ENCODE measurements at regions not wholly inside any gene's neighbourhood (a gene's known extent, or its start where the extent isn't known, plus 50 kb on each side); places are given as distances from the start of the nearest gene placed in this dataset.
A peak's percentile ranks its signal among the peaks of the same experiment; 100 is the strongest.
"Not testable (repeated sequence)": the region's sequence is repeated elsewhere in the genome, so short reads cannot be mapped to it uniquely, and the experiment has no call there.

DNA sequence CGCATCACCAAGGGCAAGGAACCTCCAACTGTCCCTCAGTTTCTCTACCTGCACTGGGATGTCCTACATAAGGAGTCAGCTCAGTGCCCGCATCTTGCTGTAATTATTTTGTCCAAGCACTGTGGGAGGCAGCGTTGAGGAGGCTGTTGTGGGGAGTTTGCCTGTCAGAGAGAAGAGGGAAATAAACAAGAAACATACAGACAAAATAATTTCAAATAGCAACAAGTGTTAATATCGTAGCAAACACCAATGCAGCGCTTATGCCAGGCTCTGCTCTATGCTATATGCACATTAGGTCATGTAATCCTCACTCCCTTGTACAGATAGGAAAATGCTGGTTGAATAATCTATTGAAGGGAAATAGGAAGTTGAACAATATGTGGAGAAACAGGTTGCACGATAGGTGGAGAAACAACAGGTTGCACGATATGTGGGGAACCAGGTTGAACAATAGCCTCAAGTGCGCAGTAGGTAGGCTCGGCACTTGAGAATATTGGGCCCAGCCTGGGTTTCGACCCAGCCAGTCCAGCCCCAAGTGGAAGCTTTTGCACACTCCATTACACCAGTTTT is 91.2 kb upstream of the SIRPA start:
- Histone ChIP-seq H3K27me3 (ENCODE audit: control insufficient read depth, insufficient read depth, low read length) (no peaks in the 10 kb centered on the region), H3K36me3 (ENCODE audit: control insufficient read depth, insufficient read depth, low read length) (no peaks in the 10 kb centered on the region)

DNA sequence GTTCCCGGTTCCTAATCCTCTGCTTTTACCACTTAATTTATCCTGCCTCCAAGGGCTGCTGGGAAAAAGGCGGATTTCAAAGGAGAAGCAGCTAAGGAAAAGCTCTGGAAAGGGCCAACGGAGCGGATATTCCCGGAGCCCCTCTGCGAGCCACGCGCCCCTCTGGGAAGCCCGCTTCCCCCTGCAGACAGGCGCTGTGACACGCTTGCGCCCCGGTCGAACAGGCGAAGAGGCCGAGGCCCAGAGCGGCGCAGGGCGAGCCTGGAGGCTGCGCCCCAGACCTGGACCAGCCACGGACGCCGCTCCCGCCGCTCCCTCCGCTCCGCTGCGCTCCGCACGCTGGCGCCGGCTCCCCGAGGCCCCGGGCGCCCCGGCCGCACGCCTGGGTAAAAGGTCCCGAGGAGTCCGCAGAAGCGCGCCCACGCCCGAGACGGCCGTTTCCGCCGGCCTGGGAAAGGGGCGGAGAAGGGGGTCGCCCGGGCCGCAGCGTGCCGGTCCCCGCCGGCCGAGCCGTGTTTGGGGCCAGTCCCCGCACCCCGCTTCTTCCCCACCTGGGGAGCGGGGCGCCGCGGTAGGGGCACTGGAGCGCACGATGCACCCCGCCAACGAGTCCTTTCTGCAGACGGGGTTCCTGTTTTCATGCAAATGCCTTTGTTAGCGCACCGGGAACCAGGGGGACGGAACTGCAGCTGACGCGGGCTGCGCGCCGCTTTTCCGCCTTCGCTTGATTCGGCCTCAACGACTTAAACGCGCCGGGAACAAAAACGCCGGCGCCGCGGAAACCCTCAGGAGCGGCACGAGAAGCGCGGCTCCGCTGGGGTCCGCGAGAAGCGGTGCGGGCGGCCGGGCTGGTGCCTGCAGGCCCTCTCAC is 91.9 kb upstream of the SIRPA start:
- peaks cover 3% of the 10 kb centered on the region for H3K4me1 ChIP-seq (ENCODE audit: control insufficient read depth, insufficient read depth, low read length)
- no peaks in the 10 kb centered on the region for H3K27me3 ChIP-seq (ENCODE audit: control insufficient read depth, insufficient read depth, low read length)
- peak overlapping the region; percentile 68 for H3K4me3 ChIP-seq (ENCODE audit: low read length)
- H3K27ac ChIP-seq (ENCODE audit: low read depth, low read length): peak overlapping the region; percentile 33
- H3K9ac ChIP-seq (ENCODE audit: low read length): no peak overlapping the region
- H3K36me3 ChIP-seq (ENCODE audit: control insufficient read depth, insufficient read depth, low read length): no peaks in the 10 kb centered on the region

More for the DNA sequence above, 91.2 kb upstream of the SIRPA start:
- Histone ChIP-seq H3K4me1 (ENCODE audit: control insufficient read depth, insufficient read depth, low read length) (peaks cover 3% of the 10 kb centered on the region), H3K27ac (ENCODE audit: low read depth, low read length) (peak overlapping the region; percentile 33), H3K9ac (ENCODE audit: low read length) (no peak overlapping the region), H3K4me3 (ENCODE audit: low read length) (peak overlapping the region; percentile 68)

DNA sequence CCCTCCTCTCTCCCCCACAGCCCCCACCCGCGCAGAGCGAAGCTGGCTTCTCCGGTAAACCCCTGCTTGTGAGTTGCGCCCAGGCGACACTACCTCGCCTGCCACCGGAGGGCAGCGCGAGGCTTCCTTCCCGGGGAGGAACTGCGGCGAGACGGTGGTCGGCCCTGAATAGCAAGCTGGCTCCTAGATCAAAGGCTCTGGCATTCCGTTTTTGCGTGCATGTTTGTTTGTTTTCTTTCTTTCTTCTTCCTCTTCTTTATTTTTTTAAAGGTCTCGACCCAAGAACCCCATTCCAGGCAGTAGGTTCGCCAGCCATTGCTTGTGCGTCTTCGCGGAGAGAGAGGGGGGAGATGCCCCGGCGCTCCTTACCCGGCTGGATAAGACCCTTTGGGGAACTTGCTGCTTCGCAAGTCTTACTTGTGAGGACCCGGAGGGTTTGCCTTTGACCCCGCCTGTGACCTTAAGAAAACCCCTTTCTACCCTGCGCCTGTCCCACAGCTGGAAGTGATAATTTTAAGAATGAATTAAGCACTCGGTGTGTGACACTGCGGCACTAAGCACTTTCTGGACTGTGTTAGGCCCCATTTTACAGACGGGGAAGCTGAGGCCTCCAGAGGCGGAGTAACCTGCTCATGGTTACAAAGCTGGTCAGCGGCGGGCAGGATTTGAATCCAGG is 92.7 kb upstream of the SIRPA start:
- Histone ChIP-seq H3K27me3 (ENCODE audit: control insufficient read depth, insufficient read depth, low read length) (no peaks in the 10 kb centered on the region), H3K9ac (ENCODE audit: low read length) (no peak overlapping the region), H3K36me3 (ENCODE audit: control insufficient read depth, insufficient read depth, low read length) (no peaks in the 10 kb centered on the region), H3K4me1 (ENCODE audit: control insufficient read depth, insufficient read depth, low read length) (peaks cover 3% of the 10 kb centered on the region), H3K4me3 (ENCODE audit: low read length) (peak overlapping the region; percentile 68), H3K27ac (ENCODE audit: low read depth, low read length) (no peak overlapping the region)

DNA sequence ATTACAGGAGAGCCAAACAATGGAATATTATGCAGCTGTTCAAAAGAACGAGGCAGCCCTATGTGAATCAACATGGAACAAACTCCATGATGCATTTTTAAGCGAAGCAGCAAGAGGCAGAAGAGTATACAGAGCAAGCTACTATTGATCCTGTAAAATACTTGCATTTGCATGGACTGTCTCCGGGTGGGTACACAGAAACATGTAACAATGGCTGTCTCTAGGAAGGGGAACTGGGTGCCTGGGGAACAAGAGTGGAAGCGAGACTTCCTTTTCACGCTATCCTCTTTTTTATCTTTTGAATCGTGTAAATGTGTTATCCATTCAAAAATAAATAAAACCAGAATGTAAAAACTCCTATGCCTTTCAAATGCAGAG is 93.3 kb upstream of the SIRPA start:
- H3K4me3 ChIP-seq (ENCODE audit: low read length): peak overlapping the region; percentile 68
- H3K9ac ChIP-seq (ENCODE audit: low read length): no peak overlapping the region
- peaks cover 3% of the 10 kb centered on the region for H3K4me1 ChIP-seq (ENCODE audit: control insufficient read depth, insufficient read depth, low read length)
- no peaks in the 10 kb centered on the region for H3K27me3 ChIP-seq (ENCODE audit: control insufficient read depth, insufficient read depth, low read length)
- H3K36me3 ChIP-seq (ENCODE audit: control insufficient read depth, insufficient read depth, low read length): no peaks in the 10 kb centered on the region
- no peak overlapping the region for H3K27ac ChIP-seq (ENCODE audit: low read depth, low read length)

DNA sequence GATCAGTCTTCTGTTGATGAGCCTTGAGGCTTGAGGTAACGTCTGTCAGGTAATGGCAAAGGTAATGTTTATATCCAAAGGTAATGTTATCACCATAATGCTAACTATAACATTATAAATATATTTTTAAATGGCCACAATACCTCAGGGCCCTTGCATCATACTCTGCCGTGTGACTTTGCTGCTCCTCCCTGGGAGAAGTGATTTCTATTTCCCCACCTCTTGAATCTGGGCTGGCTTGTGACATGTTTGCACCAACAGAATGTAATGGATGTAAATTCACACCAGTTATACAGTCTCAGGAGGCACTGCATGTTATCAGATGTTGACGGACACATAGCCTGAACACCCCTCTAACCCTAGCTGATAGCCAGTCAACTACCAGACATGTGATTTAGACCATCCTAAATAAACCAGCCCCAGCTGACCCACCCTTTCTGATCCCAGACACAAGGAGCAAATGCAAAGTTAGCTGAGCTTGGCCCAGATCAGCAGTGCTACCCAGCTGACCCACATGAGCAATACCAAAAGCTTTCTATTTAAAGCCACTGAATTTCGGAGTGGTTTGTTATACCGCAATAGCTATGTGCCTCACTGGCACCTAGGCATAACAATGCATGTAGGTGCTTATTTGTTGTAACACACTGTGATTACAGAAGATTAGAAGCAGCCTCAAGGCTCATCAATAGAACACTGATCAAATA is 93.8 kb upstream of the SIRPA start:
- H3K4me1 ChIP-seq (ENCODE audit: control insufficient read depth, insufficient read depth, low read length): peaks cover 3% of the 10 kb centered on the region
- H3K27ac ChIP-seq (ENCODE audit: low read depth, low read length): no peak overlapping the region
- no peak overlapping the region for H3K9ac ChIP-seq (ENCODE audit: low read length)
- H3K27me3 ChIP-seq (ENCODE audit: control insufficient read depth, insufficient read depth, low read length): no peaks in the 10 kb centered on the region
- no peaks in the 10 kb centered on the region for H3K36me3 ChIP-seq (ENCODE audit: control insufficient read depth, insufficient read depth, low read length)
- no peak overlapping the region for H3K4me3 ChIP-seq (ENCODE audit: low read length)

DNA sequence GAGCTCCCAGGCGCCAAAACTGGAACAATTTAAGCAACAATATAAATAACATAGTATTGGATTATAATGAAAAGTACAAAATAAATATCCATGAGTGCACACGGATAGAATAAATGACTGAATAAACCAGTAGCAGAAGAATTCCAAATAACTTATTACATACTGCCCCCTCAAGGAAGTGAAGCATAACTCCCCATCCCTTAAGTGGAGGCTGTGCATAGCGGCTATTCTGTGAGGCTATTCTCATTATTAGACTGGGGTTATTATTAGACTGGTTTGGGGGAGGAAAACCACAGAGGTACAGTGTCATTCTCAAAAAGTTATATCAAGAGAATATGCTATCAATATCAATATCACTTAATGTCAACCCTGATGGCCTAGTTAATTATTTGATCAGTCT is 94.4 kb upstream of the SIRPA start:
- Histone ChIP-seq H3K27ac (ENCODE audit: low read depth, low read length) (no peak overlapping the region), H3K27me3 (ENCODE audit: control insufficient read depth, insufficient read depth, low read length) (no peaks in the 10 kb centered on the region), H3K9ac (ENCODE audit: low read length) (no peak overlapping the region), H3K4me1 (ENCODE audit: control insufficient read depth, insufficient read depth, low read length) (peaks cover 3% of the 10 kb centered on the region), H3K36me3 (ENCODE audit: control insufficient read depth, insufficient read depth, low read length) (no peaks in the 10 kb centered on the region), H3K4me3 (ENCODE audit: low read length) (no peak overlapping the region)

DNA sequence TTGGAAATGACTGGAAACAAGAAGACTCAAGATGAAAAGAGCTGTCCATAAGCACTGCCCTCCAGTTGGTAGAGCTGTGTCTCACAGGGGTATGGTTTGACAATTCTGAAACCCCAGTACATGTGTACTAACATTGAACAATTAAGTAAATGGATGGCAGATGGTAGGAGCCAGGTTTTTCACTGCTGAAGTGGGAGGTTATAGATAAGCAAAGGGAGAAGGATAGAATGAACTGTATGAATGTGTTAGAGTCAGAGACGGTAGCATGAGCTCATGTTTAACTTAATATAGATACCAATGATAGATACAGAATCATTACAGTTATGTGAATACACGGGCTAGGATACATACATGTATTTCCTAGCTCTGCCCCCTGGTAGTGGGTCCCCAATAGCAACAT is 95.0 kb upstream of the SIRPA start:
- Histone ChIP-seq H3K27me3 (ENCODE audit: control insufficient read depth, insufficient read depth, low read length) (no peaks in the 10 kb centered on the region), H3K9ac (ENCODE audit: low read length) (no peak overlapping the region), H3K27ac (ENCODE audit: low read depth, low read length) (no peak overlapping the region), H3K4me1 (ENCODE audit: control insufficient read depth, insufficient read depth, low read length) (peaks cover 3% of the 10 kb centered on the region), H3K4me3 (ENCODE audit: low read length) (no peak overlapping the region), H3K36me3 (ENCODE audit: control insufficient read depth, insufficient read depth, low read length) (no peaks in the 10 kb centered on the region)

DNA sequence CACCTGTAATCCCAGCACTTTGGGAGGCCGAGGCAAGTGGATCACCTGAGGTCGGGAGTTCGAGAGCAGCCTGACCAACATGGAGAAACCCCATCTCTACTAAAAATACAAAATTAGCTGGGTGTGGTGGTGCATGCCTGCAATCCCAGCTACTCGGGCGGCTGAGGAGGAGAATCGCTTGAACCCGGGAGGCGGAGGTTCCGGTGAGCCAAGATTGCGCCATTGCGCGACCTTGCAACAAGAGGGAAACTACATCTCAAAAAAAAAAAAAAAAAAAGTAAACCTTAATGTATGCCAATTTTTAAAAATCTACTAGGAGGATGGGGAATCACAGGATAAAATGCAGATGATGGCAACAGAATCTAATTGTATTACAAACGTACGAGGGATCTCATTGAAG is 95.5 kb upstream of the SIRPA start:
- H3K27me3 ChIP-seq (ENCODE audit: control insufficient read depth, insufficient read depth, low read length); H3K4me3 ChIP-seq (ENCODE audit: low read length); H3K4me1 ChIP-seq (ENCODE audit: control insufficient read depth, insufficient read depth, low read length); H3K27ac ChIP-seq (ENCODE audit: low read depth, low read length); H3K9ac ChIP-seq (ENCODE audit: low read length); H3K36me3 ChIP-seq (ENCODE audit: control insufficient read depth, insufficient read depth, low read length): not testable (repeated sequence)

DNA sequence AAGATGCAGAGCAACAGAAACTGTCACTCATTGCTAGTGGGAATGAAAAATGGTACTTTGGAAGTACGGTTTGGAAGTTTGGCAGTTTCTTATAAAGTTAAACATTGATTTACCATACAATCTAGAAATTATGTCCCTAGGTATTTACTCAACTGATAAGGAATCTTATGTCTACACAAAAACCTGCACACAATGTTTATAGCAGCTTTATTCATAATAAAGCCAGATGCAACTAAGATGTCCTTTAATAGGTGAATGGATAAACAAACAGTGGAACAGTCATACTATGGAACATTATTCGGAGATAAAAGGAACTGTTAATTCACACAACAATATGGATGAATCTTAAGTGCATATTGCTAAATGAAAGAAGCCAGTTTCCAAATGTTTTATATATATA is 96.2 kb upstream of the SIRPA start:
- H3K27ac ChIP-seq (ENCODE audit: low read depth, low read length): no peak overlapping the region
- no peak overlapping the region for H3K9ac ChIP-seq (ENCODE audit: low read length)
- H3K36me3 ChIP-seq (ENCODE audit: control insufficient read depth, insufficient read depth, low read length): no peaks in the 10 kb centered on the region
- peaks cover 3% of the 10 kb centered on the region for H3K4me1 ChIP-seq (ENCODE audit: control insufficient read depth, insufficient read depth, low read length)
- no peaks in the 10 kb centered on the region for H3K27me3 ChIP-seq (ENCODE audit: control insufficient read depth, insufficient read depth, low read length)
- H3K4me3 ChIP-seq (ENCODE audit: low read length): no peak overlapping the region

DNA sequence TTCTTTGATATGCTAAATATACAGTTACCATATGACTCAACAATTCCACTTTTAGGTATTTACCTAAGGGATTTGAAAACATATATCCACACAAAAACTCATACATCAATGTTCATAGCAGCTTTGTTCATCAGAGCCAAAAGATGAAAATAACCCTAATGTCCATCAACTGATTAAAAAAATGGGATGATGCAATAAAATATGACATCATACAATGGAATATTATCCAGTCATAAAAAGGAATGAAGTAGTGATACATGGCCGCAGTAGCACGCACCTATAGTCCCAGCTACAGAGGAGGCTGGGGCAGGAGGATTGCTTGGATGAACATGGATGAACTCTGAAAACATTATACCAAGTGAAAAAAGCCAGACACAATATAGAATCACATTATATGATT is 101.4 kb upstream of the SIRPA start:
- no peak overlapping the region for H3K9ac ChIP-seq (ENCODE audit: low read length)
- no peak overlapping the region for H3K4me3 ChIP-seq (ENCODE audit: low read length)
- no peak overlapping the region for H3K27ac ChIP-seq (ENCODE audit: low read depth, low read length)
- no peaks in the 10 kb centered on the region for H3K4me1 ChIP-seq (ENCODE audit: control insufficient read depth, insufficient read depth, low read length)
- no peaks in the 10 kb centered on the region for H3K36me3 ChIP-seq (ENCODE audit: control insufficient read depth, insufficient read depth, low read length)
- H3K27me3 ChIP-seq (ENCODE audit: control insufficient read depth, insufficient read depth, low read length): no peaks in the 10 kb centered on the region

DNA sequence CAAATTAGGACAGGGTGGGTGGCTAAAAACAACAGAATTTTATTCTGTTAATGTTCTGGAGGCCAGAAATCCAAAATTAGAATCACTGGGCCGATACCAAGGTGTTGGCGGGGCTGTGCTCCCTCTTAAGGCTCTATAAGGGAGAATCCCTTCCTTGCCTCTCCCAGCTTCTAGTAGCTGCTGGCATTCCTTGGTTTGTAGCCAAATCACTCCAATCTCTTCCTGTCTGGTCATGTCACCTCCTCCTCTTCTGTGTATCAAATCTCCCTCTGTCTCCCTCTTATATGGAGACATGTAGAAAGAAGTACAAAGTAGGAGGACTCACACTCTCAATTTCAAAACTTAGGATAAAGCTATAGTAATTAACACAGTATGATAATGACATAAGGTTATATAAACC is 102.9 kb upstream of the SIRPA start:
- H3K27me3 ChIP-seq (ENCODE audit: control insufficient read depth, insufficient read depth, low read length): no peaks in the 10 kb centered on the region
- no peak overlapping the region for H3K4me3 ChIP-seq (ENCODE audit: low read length)
- H3K4me1 ChIP-seq (ENCODE audit: control insufficient read depth, insufficient read depth, low read length): no peaks in the 10 kb centered on the region
- no peak overlapping the region for H3K9ac ChIP-seq (ENCODE audit: low read length)
- H3K36me3 ChIP-seq (ENCODE audit: control insufficient read depth, insufficient read depth, low read length): no peaks in the 10 kb centered on the region
- no peak overlapping the region for H3K27ac ChIP-seq (ENCODE audit: low read depth, low read length)

DNA sequence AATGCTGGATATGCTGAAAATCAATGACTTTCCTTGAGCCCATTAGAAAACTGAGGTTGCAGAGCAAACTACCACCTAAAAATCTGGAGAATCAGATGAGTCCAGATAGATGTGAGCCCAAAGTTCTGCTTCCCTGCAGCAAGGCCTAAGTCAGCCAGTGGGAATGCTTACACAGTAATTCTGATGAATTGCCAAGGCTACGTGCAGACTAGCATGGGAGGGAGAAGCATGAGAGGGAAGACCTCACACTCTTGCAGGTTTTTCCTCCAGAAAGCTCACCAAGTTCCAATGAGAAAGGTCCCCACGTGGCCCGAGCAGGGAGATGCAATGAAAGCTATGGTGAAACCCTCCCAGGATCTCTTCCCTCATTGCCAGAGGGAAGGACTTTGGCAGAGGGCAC is 104.8 kb upstream of the SIRPA start:
- Histone ChIP-seq H3K4me1 (ENCODE audit: control insufficient read depth, insufficient read depth, low read length) (no peaks in the 10 kb centered on the region), H3K27ac (ENCODE audit: low read depth, low read length) (no peak overlapping the region), H3K9ac (ENCODE audit: low read length) (no peak overlapping the region), H3K27me3 (ENCODE audit: control insufficient read depth, insufficient read depth, low read length) (no peaks in the 10 kb centered on the region), H3K4me3 (ENCODE audit: low read length) (no peak overlapping the region), H3K36me3 (ENCODE audit: control insufficient read depth, insufficient read depth, low read length) (no peaks in the 10 kb centered on the region)
